ENCODE measurements at regions not wholly inside any gene's neighbourhood (a gene's known extent, or its start where the extent isn't known, plus 50 kb on each side); places are given as distances from the start of the nearest gene placed in this dataset.

- DNase-seq (ENCODE audit: low read depth), result no peak
These were observed 1373.9 kb upstream of the CELF2 start for GRCh38 chr10:9643782-9644181.

GRCh38 chr10:9645404-9645803 is 1372.3 kb upstream of the CELF2 start:
- no peak for DNase-seq (ENCODE audit: low read depth)

GRCh38 chr10:9645928-9646600 is 1371.6 kb upstream of the CELF2 start:
- no peak for DNase-seq (ENCODE audit: low read depth)

GRCh38 chr10:9654261-9654660 is 1363.4 kb upstream of the CELF2 start:
- DNase-seq (ENCODE audit: low read depth), result no peak

GRCh38 chr10:9656386-9656785 is 1361.3 kb upstream of the CELF2 start:
- DNase-seq (ENCODE audit: low read depth), result no peak

- no peak for DNase-seq (ENCODE audit: low read depth)
These were observed 1360.7 kb upstream of the CELF2 start for GRCh38 chr10:9656996-9657395.

- DNase-seq (ENCODE audit: low read depth), result no peak
These were observed 1360.1 kb upstream of the CELF2 start for GRCh38 chr10:9657530-9657929.

- no peak for DNase-seq (ENCODE audit: low read depth)
These were observed 1349.3 kb upstream of the CELF2 start for GRCh38 chr10:9668411-9668810.

GRCh38 chr10:9670911-9671310 is 1346.8 kb upstream of the CELF2 start:
- DNase-seq (ENCODE audit: low read depth), result no peak

- no peak for DNase-seq (ENCODE audit: low read depth)
These were observed 1336.0 kb upstream of the CELF2 start for GRCh38 chr10:9681655-9682054.

GRCh38 chr10:9682802-9683201 is 1334.9 kb upstream of the CELF2 start:
- DNase-seq (ENCODE audit: low read depth), result no peak

GRCh38 chr10:9684186-9684585 is 1333.5 kb upstream of the CELF2 start:
- no peak for DNase-seq (ENCODE audit: low read depth)

- DNase-seq (ENCODE audit: low read depth), result no peak
These were observed 1332.1 kb upstream of the CELF2 start for GRCh38 chr10:9685596-9685995.

GRCh38 chr10:9688711-9689110 is 1329.0 kb upstream of the CELF2 start:
- no peak for DNase-seq (ENCODE audit: low read depth)

- no peak for DNase-seq (ENCODE audit: low read depth)
These were observed 1310.5 kb upstream of the CELF2 start for GRCh38 chr10:9707216-9707615.

GRCh38 chr10:9709849-9710248 is 1307.8 kb upstream of the CELF2 start:
- DNase-seq (ENCODE audit: low read depth), result no peak

- no peak for DNase-seq (ENCODE audit: low read depth)
These were observed 1305.3 kb upstream of the CELF2 start for GRCh38 chr10:9712393-9712792.

- no peak for DNase-seq (ENCODE audit: low read depth)
These were observed 1298.4 kb upstream of the CELF2 start for GRCh38 chr10:9719246-9719645.

- no peak for DNase-seq (ENCODE audit: low read depth)
These were observed 1283.9 kb upstream of the CELF2 start for GRCh38 chr10:9733766-9734165.

- DNase-seq (ENCODE audit: low read depth), result no peak
These were observed 1283.5 kb upstream of the CELF2 start for GRCh38 chr10:9734218-9734617.

- DNase-seq (ENCODE audit: low read depth), result no peak
These were observed 1281.9 kb upstream of the CELF2 start for GRCh38 chr10:9735731-9736130.

GRCh38 chr10:9743639-9744038 is 1274.0 kb upstream of the CELF2 start:
- no peak for DNase-seq (ENCODE audit: low read depth)

- DNase-seq (ENCODE audit: low read depth), result no peak
These were observed 1272.5 kb upstream of the CELF2 start for GRCh38 chr10:9745158-9745557.

GRCh38 chr10:9757176-9757575 is 1260.5 kb upstream of the CELF2 start:
- no peak for DNase-seq (ENCODE audit: low read depth)

GRCh38 chr10:9759596-9759995 is 1258.1 kb upstream of the CELF2 start:
- no peak for DNase-seq (ENCODE audit: low read depth)
